ENCODE measurements at regions not wholly inside any gene's neighbourhood (a gene's known extent, or its start where the extent isn't known, plus 50 kb on each side); places are given as distances from the start of the nearest gene placed in this dataset.

- DNase-seq (ENCODE audit: low read depth), result no peak
- H3K4me3 ChIP-seq (ENCODE audit: low read depth, low read length), result no peak overlapping the region
- no peak for TF ChIP-seq CTCF (IDR thresholded peaks at IDR 0.05; ENCODE audit: low read depth, low read length, missing control alignments)
Observed at GRCh38 chr6:92024110-92024509, 1395.2 kb downstream of the EPHA7 start.

- DNase-seq (ENCODE audit: low read depth), result no peak
- no peak overlapping the region for H3K4me3 ChIP-seq (ENCODE audit: low read depth, low read length)
- no peak for TF ChIP-seq CTCF (IDR thresholded peaks at IDR 0.05; ENCODE audit: low read depth, low read length, missing control alignments)
Observed at GRCh38 chr6:92023410-92023966, 1395.9 kb downstream of the EPHA7 start.

- no peak overlapping the region for H3K4me3 ChIP-seq (ENCODE audit: low read depth, low read length)
- DNase-seq (ENCODE audit: low read depth), result no peak
- TF ChIP-seq CTCF (IDR thresholded peaks at IDR 0.05; ENCODE audit: low read depth, low read length, missing control alignments), result no peak
Observed at GRCh38 chr6:92011681-92012245, 1407.6 kb downstream of the EPHA7 start.

- no peak for DNase-seq (ENCODE audit: low read depth)
- H3K4me3 ChIP-seq (ENCODE audit: low read depth, low read length), result no peak overlapping the region
- TF ChIP-seq CTCF (IDR thresholded peaks at IDR 0.05; ENCODE audit: low read depth, low read length, missing control alignments), result no peak
Observed at GRCh38 chr6:92008757-92009502, 1410.4 kb downstream of the EPHA7 start.

GRCh38 chr6:92000112-92000511 lies 1413.2 kb upstream of the MAP3K7 start:
- DNase-seq (ENCODE audit: low read depth), result no peak
- H3K4me3 ChIP-seq (ENCODE audit: low read depth, low read length), result no peak overlapping the region
- TF ChIP-seq CTCF (IDR thresholded peaks at IDR 0.05; ENCODE audit: low read depth, low read length, missing control alignments), result no peak

GRCh38 chr6:91994787-91995186 lies 1407.9 kb upstream of the MAP3K7 start:
- no peak for DNase-seq (ENCODE audit: low read depth)
- H3K4me3 ChIP-seq (ENCODE audit: low read depth, low read length), result no peak overlapping the region
- no peak for TF ChIP-seq CTCF (IDR thresholded peaks at IDR 0.05; ENCODE audit: low read depth, low read length, missing control alignments)
